Pancreas (tissue), 10 donors: ENCODE measurements at regions not wholly inside any gene's neighbourhood (a gene's known extent, or its start where the extent isn't known, plus 50 kb on each side); places are given as distances from the start of the nearest gene placed in this dataset.

Experiments used
- ATAC-seq, 4 donors: fragments of 200-7000 bp; cut with Tn5 transposase; one replicate each; pipeline versions ENCODE4 v1.8.0 to v1.9.1; 2020; ENCODE audit warnings: mild to moderate bottlenecking in 4 of 4, moderate library complexity in 4 of 4
- DNase-seq, 6 donors: peaks; one replicate each; pipeline ENCODE4 v3.0.0-alpha.2; 2020
- FAIRE-seq: peaks from 2 replicates; lab custom pipeline; 2012; peaks lifted over from hg19 to GRCh38; lab: Jason Lieb, UNC
- H3K27ac ChIP-seq, 4 donors: fragments of 200-600 bp; sonication (generic); 1 replicate in 3 of 4; 2 replicates in 1 of 4; pipeline versions ENCODE4 v1.5.0 to v1.8.0; 2020
- H3K27me3 ChIP-seq, 4 donors: fragments of 200-600 bp; one replicate each; pipeline ENCODE4 v1.8.0; 2021
- H3K36me3 ChIP-seq, 3 donors: fragments of 200-600 bp; sonication (generic) in 1 of 3; one replicate each; pipeline versions ENCODE4 v1.5.0 to v1.8.0; 2020 to 2021
- H3K4me1 ChIP-seq, 3 donors: fragments of 200-600 bp; one replicate each; pipeline ENCODE4 v1.8.0; 2021
- H3K4me3 ChIP-seq, 4 donors: fragments of 200-600 bp; sonication (generic) in 2 of 4; one replicate each; pipeline versions ENCODE4 v1.5.0 to v1.8.0; 2020 to 2021
- H3K9me3 ChIP-seq, 4 donors: fragments of 200-600 bp; one replicate each; pipeline ENCODE4 v1.8.0; 2021
- CTCF ChIP-seq, 4 donors: fragments of 200-600 bp; sonication (generic) in 3 of 4; IDR thresholded peaks; one replicate each; pipeline versions ENCODE4 v1.5.0 to v1.8.0; 2021; ENCODE audit warnings: antibody characterized with exemption in 4 of 4
- WGBS, 2 donors: extraction: QIAGEN DNeasy Blood & Tissue Kit; methylation state at CpG; one replicate each; pipeline ENCODE4 v1.1.7; 2013; 5-methylcytosine and 5-hydroxymethylcytosine counted together
- intact Hi-C, 3 donors: fragments of 100-400 bp; cut with DNase I; formaldehyde crosslinking; loops; one replicate each; pipeline versions ENCODE4 v1.11.1 to v1.14.2; 2022
- donor health status: healthy with polysubstance abuse.
- donor health status: DM: no; HTN: no; CAD: no; lungs with moderate emphysema.
- donor health status: DM: no; HTN: no; CAD: no.
- donor health status: control.
- donor health status: control.
- donor health status: Bipolar disorder and iron deficiency.
- donor health status: DM: yes; HTN: yes; CAD: no.
- donor health status: DM: no; HTN: no; CAD: no.
- donor health status: DM: no; HTN: no; CAD: no.
- donor health status: DM: yes; HTN: yes; CAD: no.

- FAIRE-seq (no peak), ATAC-seq (peak; percentile 84 to 96 (median 92)), DNase-seq (peak; percentile 40 to 84 (median 69))
- H3K9me3 ChIP-seq: no peaks in the 10 kb centered on the region
- no peaks in the 10 kb centered on the region for H3K27me3 ChIP-seq
- peak; percentile 89 to 95 (median 92) for TF ChIP-seq CTCF (IDR thresholded peaks at IDR 0.05)
- H3K4me3 ChIP-seq: no peak overlapping the region
- H3K36me3 ChIP-seq: no peaks in the 10 kb centered on the region
- no peak overlapping the region for H3K27ac ChIP-seq
- 9 to 18% methylated on average over 12 of the region's 12 CpGs for WGBS, 2 donors
- H3K4me1 ChIP-seq: no peaks in the 10 kb centered on the region
- intact Hi-C loops: loop anchor here in 2 of 3 donors (5.0 to 10.0 kb wide), 2 partner anchors 324 to 326 kb away; no protein-coding TSS in a partner anchor
Observed at GRCh38 chr6:40308533-40309306, 278.4 kb downstream of the LRFN2 start.

- Histone ChIP-seq H3K27me3 (no peaks in the 10 kb centered on the region), H3K27ac (no peak overlapping the region), H3K4me1 (no peaks in the 10 kb centered on the region), H3K36me3 (no peaks in the 10 kb centered on the region), H3K4me3 (no peak overlapping the region), H3K9me3 (no peaks in the 10 kb centered on the region)
- TF ChIP-seq CTCF (IDR thresholded peaks at IDR 0.05): no peak
- no peak for FAIRE-seq
- 78 to 82% methylated on average over 5 of the region's 5 CpGs for WGBS, 2 donors
- ATAC-seq: no peak
- DNase-seq: no peak
- intact Hi-C loops: loop anchor here in 2 of 3 donors (5.0 to 10.0 kb wide), 2 partner anchors 323 to 325 kb away; no protein-coding TSS in a partner anchor
Observed at GRCh38 chr6:40307712-40308111, 279.5 kb downstream of the LRFN2 start.

GRCh38 chr6:40302856-40303454 lies 284.2 kb downstream of the LRFN2 start:
- TF ChIP-seq CTCF (IDR thresholded peaks at IDR 0.05): no peak
- no peaks in the 10 kb centered on the region for H3K4me1 ChIP-seq
- no peak overlapping the region for H3K27ac ChIP-seq
- H3K27me3 ChIP-seq: no peaks in the 10 kb centered on the region
- intact Hi-C loops: loop anchor here in 1 of 3 donors (10.0 kb wide), 1 partner anchor 318 kb away; no protein-coding TSS in a partner anchor
- H3K9me3 ChIP-seq: no peaks in the 10 kb centered on the region
- WGBS, 2 donors: 87 to 93% methylated on average over 8 of the region's 8 CpGs
- FAIRE-seq: no peak
- H3K36me3 ChIP-seq: no peaks in the 10 kb centered on the region
- no peak for ATAC-seq
- no peak for DNase-seq
- H3K4me3 ChIP-seq: no peak overlapping the region

- Histone ChIP-seq H3K27ac (no peak overlapping the region), H3K4me3 (no peak overlapping the region), H3K27me3 (no peaks in the 10 kb centered on the region), H3K36me3 (no peaks in the 10 kb centered on the region), H3K9me3 (no peaks in the 10 kb centered on the region), H3K4me1 (no peaks in the 10 kb centered on the region)
- no peak for FAIRE-seq
- no peak for DNase-seq
- TF ChIP-seq CTCF (IDR thresholded peaks at IDR 0.05): no peak
- ATAC-seq: no peak
- intact Hi-C loops: loop anchor here in 1 of 3 donors (10.0 kb wide), 1 partner anchor 315 kb away; no protein-coding TSS in a partner anchor
- 88 to 93% methylated on average over 6 of the region's 6 CpGs for WGBS, 2 donors
Observed at GRCh38 chr6:40299681-40300080, 287.5 kb downstream of the LRFN2 start.
